Endodermal cell (in vitro differentiated cells): ENCODE measurements at regions not wholly inside any gene's neighbourhood (a gene's known extent, or its start where the extent isn't known, plus 50 kb on each side); places are given as distances from the start of the nearest gene placed in this dataset.

Experiments used
- DNase-seq: peaks from one replicate; pipeline ENCODE4 v3.0.0-alpha.2; 2017
- H3K27ac ChIP-seq: 2 replicates; pipeline ENCODE4 v1.5.1; 2013; ENCODE audit warnings: mild to moderate bottlenecking, low read depth, low read length, moderate library complexity
- H3K27me3 ChIP-seq: 2 replicates; pipeline ENCODE4 v1.6.1; 2013; ENCODE audit warnings: mild to moderate bottlenecking, low read length, moderate library complexity; ENCODE audit not compliant: insufficient read depth, control insufficient read depth, poor library complexity, severe bottlenecking
- H3K36me3 ChIP-seq: 2 replicates; pipeline ENCODE4 v1.7.0; 2013; ENCODE audit warnings: mild to moderate bottlenecking, low read length, moderate library complexity; ENCODE audit not compliant: control insufficient read depth, insufficient read depth
- H3K4me1 ChIP-seq: one replicate; pipeline ENCODE4 v1.7.0; 2013; ENCODE audit warnings: low read length; ENCODE audit not compliant: control insufficient read depth, insufficient read depth
- H3K4me3 ChIP-seq: 2 replicates; pipeline ENCODE4 v1.5.1; 2013; ENCODE audit warnings: mild to moderate bottlenecking, low read length, moderate library complexity
- H3K9ac ChIP-seq: 2 replicates; pipeline ENCODE4 v1.6.1; 2013; ENCODE audit warnings: mild to moderate bottlenecking, low read length, moderate library complexity; ENCODE audit not compliant: poor library complexity, severe bottlenecking; ENCODE audit errors: extremely low read depth
- H3K9me3 ChIP-seq: 2 replicates; pipeline ENCODE4 v1.6.1; 2013; ENCODE audit warnings: mild to moderate bottlenecking, low read length, moderate library complexity; ENCODE audit not compliant: control insufficient read depth
- H3K27ac Mint-ChIP-seq: 2 replicates; pipeline ENCODE4 v1.8.0; 2020; ENCODE audit warnings: mixed read lengths
- H3K27me3 Mint-ChIP-seq: 2 replicates; pipeline ENCODE4 v1.8.0; 2021; ENCODE audit warnings: mild to moderate bottlenecking, mixed read lengths; ENCODE audit not compliant: insufficient read depth
- H3K36me3 Mint-ChIP-seq: 2 replicates; pipeline ENCODE4 v1.8.0; 2020; ENCODE audit warnings: low read depth, mixed read lengths
- H3K4me1 Mint-ChIP-seq: 2 replicates; pipeline ENCODE4 v1.8.0; 2020; ENCODE audit warnings: mixed read lengths
- H3K4me3 Mint-ChIP-seq: 2 replicates; pipeline ENCODE4 v1.8.0; 2020; ENCODE audit warnings: mild to moderate bottlenecking, moderate library complexity, mixed read lengths
- H3K9me3 Mint-ChIP-seq: 2 replicates; pipeline ENCODE4 v1.8.0; 2020; ENCODE audit warnings: mild to moderate bottlenecking, mixed read lengths
- CTCF ChIP-seq: fragments of 200-600 bp; sonication (generic); conservative IDR thresholded peaks from 2 replicates; pipeline ENCODE4 v1.5.0; 2021; ENCODE audit warnings: antibody characterized with exemption, mild to moderate bottlenecking
- WGBS, 2 experiments: methylation state at CpG; one replicate each; pipeline versions ENCODE4 v1.1.5 to v1.1.7; 2013; ENCODE audit warnings: missing lambda C conversion rate in 2 of 2, mixed read lengths in 1 of 2; ENCODE audit not compliant: insufficient coverage in 1 of 2, insufficient read length in 1 of 2; 5-methylcytosine and 5-hydroxymethylcytosine counted together

GRCh38 chr10:78181381-78182055 is 147.9 kb downstream of the RPS24 start:
- no peak overlapping the region for H3K9ac ChIP-seq
- Mint-ChIP-seq H3K4me1 (peaks cover 11% of the 10 kb centered on the region), H3K27me3 (peaks cover 14% of the 10 kb centered on the region), H3K4me3 (no peak overlapping the region), H3K36me3 (no peaks in the 10 kb centered on the region), H3K27ac (no peak overlapping the region), H3K9me3 (no peaks in the 10 kb centered on the region)
- H3K27ac ChIP-seq: no peak overlapping the region
- no peak for DNase-seq
- WGBS, 2 experiments: 91 to 100% methylated on average over 2 to 6 of the region's 6 CpGs
- no peak overlapping the region for H3K4me3 ChIP-seq
- TF ChIP-seq CTCF: no peak
- no peaks in the 10 kb centered on the region for H3K9me3 ChIP-seq
- no peaks in the 10 kb centered on the region for H3K36me3 ChIP-seq
- H3K4me1 ChIP-seq: no peaks in the 10 kb centered on the region
- H3K27me3 ChIP-seq: no peaks in the 10 kb centered on the region

DNA sequence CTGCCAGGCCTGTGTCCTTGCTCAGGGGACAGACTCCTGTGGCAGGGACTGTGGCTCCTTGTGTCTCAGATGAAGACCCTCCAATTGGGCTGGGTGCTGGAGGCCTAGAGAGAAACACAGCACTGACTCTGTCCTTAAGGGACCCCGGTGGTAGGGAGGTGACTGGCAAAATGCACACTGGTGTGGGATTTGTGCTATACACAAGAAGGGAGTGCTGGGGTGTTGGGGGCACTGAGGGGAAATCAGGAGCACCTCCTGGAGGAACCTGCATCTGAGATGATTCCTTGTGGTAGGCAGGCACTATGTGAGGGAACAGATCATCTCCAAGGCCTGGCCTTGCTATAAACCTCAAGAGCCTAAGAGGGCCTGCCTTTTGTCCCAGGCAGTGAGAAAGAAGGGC is 149.2 kb downstream of the RPS24 start:
- Mint-ChIP-seq H3K27me3 (peaks cover 14% of the 10 kb centered on the region), H3K36me3 (no peaks in the 10 kb centered on the region), H3K4me1 (peaks cover 16% of the 10 kb centered on the region), H3K9me3 (no peaks in the 10 kb centered on the region), H3K27ac (no peak overlapping the region), H3K4me3 (no peak overlapping the region)
- H3K36me3 ChIP-seq: no peaks in the 10 kb centered on the region
- WGBS, 2 experiments: 90 to 100% methylated on average over 1 of the region's 1 CpG
- no peaks in the 10 kb centered on the region for H3K4me1 ChIP-seq
- no peaks in the 10 kb centered on the region for H3K27me3 ChIP-seq
- H3K4me3 ChIP-seq: no peak overlapping the region
- no peak for DNase-seq
- no peak overlapping the region for H3K9ac ChIP-seq
- H3K27ac ChIP-seq: no peak overlapping the region
- no peaks in the 10 kb centered on the region for H3K9me3 ChIP-seq
- no peak for TF ChIP-seq CTCF

DNA sequence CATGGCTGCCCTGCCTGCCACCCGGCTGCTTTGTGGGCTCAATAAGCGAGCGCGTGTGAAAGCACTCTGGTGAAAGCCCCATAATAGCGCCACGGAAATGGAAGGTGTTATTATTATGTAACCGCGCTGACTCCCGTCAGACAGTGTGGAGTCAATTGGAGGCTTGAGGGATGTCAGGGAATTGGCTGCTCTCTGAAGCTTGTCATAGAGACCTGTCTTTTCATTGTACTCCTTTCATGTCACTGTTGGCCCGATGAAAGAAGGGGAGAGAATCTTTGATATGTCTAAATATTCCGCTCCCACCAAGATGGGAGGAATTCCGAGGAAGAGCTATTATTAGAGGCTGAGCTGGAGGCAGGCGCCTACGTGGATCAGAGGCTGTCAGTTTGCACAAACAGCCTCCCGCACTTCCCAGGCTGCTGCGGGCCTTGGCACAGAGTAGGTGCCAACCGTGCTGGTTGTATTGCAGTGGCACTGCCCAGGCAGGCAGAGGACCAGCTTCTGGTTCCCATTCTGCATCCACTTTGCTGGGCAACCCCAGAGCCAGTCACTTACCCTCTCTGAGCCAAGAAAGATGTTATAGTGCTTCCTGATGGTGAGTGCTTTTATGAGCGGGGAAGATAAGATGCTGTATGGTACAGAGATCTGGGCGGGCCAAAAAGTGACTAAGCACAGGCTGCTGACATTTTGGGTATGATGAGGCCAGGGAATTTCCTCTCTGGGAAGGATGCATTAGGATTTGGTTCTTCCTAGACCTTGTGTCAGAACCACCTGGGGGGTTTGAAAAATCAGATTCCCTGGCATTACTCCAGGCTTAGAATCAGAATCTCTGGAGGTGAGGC is 151.4 kb downstream of the RPS24 start:
- H3K9me3 Mint-ChIP-seq: no peaks in the 10 kb centered on the region
- no peak for TF ChIP-seq CTCF
- Histone ChIP-seq H3K9ac (no peak overlapping the region), H3K27ac (no peak overlapping the region), H3K36me3 (no peaks in the 10 kb centered on the region), H3K9me3 (no peaks in the 10 kb centered on the region), H3K27me3 (no peaks in the 10 kb centered on the region), H3K4me1 (no peaks in the 10 kb centered on the region), H3K4me3 (no peak overlapping the region)
- DNase-seq: no peak
- H3K27me3 Mint-ChIP-seq: peaks cover 3% of the 10 kb centered on the region
- H3K27ac Mint-ChIP-seq: no peak overlapping the region
- H3K36me3 Mint-ChIP-seq: no peaks in the 10 kb centered on the region
- 94 to 98% methylated on average over 10 to 19 of the region's 19 CpGs for WGBS, 2 experiments
- H3K4me1 Mint-ChIP-seq: peaks cover 9% of the 10 kb centered on the region
- H3K4me3 Mint-ChIP-seq: no peak overlapping the region
